ENCODE measurements at regions not wholly inside any gene's neighbourhood (a gene's known extent, or its start where the extent isn't known, plus 50 kb on each side); places are given as distances from the start of the nearest gene placed in this dataset.

DNA sequence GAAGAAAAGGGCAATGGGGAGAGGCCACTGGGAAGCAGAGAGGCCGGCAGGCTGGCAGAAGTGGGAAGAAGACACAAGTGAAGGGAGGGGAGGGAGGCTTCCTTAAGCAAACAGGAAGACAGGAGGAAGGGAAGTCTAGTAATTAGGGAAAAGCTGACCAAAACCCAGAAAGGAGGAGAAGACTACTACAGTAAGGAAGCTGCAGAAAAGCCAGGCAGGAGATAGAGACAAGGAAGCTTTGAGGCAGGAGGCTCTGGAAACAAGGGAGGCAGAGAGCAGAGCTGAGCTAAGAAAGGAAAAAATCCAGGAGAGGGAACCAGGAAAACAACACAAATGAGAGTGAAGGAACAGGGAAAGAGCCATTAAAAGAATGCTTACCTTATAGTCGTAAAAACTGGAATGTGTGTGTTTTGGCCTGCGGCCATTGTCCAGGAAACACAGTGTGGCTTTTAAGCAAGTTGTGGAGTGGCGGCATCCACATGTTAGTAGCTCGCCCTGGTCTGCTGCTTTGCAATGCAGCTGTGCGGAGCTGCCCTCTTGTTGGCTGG is 317.1 kb upstream of the CLINT1 start:
- DNase-seq = no peak

DNA sequence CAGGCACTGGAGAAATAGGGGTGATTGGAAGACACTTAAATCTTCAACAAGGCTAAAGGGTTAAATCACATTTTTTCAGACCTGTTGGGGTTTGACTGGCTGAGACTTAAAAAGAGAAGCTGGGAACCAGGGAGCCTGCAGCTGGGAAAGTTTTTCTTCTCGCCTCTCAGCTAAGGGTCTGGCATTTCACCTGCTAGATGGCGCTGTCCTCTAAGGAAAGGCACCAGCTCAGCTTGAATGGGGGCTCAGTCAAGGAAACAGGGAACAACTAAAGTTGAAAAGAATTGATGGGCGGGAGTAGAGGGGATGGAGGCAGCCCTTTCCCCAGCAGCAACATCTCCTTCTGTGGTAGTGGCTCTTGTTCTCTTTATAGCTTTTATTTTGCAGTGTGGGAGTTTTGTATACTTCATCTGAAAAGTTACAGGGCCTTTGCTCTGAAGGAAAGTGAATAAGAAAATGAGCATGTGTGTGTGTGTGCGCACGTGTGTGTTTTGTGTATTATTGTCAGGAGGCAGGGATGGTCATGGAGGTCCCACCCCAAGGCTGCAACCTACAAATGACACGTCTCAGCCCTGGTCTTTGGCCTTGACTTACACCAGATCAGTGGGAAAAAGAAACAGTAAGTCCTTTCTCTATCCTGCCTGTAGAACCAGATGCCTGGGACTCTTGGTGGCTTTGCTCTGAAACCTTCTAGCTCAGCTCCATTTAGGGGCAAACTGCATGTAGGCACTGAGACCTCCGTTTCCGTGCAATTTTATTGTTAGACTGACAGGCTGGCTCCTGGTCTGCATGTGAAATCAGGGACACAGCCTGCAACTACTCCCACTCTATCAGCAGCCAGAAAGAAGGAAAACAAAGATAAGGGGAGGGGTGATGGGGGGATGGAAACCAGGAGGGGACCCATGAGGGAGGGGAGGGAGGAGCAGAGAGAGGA is 316.2 kb upstream of the CLINT1 start:
- peak; percentile 48 for DNase-seq

DNA sequence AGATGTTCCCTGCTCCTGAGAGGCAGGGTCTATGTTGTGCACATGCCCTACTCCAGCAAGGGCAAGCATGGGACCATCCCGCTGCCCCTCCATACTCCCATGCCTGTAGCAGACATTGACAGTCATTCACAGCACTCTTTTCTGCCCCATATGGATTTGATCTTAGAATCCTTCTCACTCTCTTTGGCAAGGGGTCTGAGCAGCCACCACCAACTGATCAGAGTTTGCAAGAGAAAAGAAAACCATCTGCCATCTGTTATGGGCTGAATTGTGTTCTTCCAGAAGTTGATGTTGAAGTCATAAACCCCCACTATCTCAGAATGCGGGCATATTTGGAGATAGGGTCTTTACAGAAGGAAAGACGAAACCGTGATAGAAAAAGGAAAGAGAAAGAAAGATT is 315.1 kb upstream of the CLINT1 start:
- no peak for DNase-seq

DNA sequence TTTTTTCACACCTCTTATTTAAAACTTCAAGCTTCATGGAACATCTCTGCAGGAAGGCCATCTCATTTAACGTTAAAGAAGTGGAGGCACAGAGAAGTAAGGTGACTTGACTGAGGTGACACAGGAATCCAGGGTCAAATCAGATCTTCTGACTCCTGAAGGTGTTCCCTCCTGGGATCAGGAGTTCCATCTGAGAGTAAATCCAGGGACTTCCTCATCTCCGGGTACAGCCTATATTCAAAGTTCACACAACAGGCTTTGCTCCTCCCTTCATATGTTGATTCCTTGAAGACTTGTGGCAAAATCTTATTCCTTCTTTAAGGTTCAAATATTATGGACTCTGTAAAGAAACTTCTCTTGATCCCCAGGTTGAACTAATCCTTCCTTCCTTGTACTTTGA is 313.1 kb upstream of the CLINT1 start:
- DNase-seq = no peak

DNA sequence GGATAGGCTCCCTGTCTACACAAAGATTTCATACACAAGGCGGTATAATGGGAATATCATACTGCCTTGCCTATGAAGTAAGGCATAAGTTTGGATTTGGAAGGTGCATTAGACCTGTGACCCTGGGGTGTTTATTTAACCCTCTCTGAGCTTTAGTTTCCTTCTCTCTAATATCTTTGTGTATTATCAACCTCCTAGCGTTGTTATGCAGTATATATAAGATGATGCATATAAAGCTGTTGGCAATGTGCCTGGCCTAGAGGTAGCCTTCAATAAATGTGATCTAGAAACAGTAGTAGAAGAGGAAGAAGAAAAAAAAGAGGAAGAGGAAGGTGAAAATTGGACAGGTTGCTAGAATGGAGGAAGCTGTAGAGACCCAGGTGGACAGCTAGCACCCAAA is 311.6 kb upstream of the CLINT1 start:
- DNase-seq = no peak

DNA sequence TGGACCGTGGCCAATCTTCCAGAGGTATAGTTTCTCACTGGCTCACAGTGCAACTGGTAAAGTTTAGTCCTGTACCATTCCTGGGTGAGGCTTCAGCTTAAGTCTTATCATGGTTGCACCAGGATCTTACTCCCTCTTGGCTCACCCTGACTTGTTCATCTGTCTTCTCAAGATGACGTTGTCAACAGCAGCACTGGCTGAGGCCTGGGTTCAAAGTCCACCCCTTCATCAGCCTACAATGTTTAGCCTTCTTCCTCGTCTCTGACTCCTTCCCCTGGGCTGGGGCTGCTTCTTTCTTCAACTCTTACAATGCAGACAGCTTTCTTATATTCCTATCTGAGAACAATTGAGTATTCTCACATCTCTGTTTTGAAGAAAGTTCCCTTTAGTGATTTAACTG is 311.1 kb upstream of the CLINT1 start:
- no peak for DNase-seq

DNA sequence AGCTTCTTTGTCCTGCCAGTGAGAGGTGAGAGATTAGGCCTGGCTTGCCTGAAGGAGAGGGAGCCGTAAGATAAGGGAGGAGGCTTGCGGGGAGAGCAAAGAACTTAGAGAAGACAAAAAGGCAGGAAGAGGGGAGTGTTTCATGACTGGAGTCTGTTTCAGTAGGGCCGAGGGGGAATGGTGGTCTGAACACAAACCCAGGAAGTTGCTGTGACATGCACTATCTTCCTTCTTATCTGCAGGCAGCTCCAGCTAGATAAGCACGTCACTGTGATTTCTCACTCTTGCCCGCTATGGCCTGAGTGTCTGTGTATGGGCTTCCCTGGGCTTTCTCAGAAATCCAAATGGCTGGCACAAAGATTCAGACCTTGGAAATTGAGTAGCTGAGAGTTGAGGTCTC is 307.5 kb upstream of the CLINT1 start:
- DNase-seq = no peak

DNA sequence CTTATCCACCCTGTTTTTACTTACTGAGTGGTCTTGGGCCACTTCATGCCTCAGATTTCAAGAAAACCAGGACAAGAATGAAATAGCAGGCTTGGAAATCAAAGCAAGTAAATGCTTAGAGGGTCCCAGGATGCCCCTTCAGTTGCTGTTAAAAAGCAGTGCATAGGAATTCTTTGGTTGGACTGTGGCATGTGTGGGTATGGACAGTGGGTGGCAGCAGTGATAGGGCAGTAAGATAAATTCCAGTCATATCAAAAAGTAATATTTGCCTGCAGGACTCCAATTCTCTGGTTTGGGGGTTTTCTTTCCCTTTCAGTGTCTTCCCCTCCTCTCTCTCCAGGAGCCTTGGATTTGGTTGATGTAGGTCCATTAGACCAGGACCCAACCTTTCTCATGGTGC is 306.7 kb upstream of the CLINT1 start:
- DNase-seq = no peak

DNA sequence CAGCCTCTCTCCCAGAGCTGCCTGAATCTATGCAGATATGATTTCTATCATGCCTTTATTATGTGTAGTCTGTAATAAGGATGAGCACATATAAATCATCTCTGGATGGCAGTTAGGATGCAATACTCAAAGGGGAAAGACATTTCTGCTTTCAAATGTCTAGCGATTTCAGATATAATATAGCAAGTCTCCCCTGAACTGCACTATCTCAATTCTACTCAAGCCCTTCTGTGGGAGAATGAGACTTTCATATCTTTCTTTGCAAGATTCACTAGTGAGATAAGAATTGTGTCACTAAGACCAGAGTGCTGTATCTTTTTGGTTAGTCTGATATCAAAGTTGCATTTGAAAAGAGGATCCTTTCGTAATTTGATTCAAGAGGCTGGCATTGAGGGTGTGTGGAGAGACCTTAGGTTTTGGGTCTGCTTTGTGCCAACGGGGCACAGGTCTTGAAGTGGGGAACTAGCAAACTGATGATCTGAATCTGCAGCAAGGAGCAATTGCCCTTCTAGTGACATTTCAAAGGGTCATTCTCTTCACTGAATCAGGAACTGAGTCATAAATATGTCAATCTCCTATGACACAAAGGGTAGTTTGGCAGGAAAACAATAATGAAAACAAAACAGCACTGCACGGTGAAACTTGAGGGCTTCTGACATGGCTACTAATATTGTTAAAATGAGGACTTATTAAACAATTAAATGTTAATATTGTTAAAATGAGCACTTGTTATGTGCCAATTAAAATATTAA is 305.5 kb upstream of the CLINT1 start:
- no peak for DNase-seq

DNA sequence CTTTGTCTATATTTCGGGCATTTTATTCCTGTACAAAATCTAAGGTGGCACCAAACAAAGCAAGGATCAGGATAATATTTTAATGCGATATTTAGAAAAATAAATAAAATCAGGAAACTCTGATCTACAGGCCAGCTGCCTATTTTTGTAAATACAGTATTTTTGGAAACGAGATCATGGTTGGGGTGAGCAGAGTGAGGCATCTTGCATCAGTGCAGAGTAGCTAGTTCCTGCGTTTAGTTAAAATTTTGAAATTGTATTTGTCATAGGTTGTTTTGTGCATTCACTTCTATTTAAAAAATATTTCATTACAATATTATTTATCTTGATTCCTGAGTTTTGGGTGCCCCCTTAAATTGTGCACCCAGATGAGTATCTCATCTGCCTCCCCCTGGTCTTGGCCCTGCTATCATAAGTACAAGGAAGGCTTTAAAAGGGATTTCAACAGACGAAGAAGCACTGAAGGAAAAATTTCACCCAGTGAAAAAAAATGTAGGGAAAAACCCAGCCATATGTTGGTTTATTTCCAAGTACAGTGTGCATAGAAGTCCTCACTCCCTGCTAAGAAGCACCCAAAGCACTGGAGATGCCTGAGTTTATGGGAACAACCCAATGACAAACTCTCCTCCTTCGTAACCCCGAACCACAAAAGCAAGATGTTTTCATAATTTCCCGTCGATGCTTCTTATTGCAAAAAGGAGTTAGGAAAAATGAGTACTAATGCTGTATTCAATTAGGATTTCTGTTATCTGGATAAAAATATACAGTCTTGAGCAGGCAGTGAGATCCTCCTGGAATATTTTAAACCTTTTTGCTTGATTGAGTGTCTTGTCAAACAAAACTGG is 304.7 kb upstream of the CLINT1 start:
- no peak for DNase-seq

DNA sequence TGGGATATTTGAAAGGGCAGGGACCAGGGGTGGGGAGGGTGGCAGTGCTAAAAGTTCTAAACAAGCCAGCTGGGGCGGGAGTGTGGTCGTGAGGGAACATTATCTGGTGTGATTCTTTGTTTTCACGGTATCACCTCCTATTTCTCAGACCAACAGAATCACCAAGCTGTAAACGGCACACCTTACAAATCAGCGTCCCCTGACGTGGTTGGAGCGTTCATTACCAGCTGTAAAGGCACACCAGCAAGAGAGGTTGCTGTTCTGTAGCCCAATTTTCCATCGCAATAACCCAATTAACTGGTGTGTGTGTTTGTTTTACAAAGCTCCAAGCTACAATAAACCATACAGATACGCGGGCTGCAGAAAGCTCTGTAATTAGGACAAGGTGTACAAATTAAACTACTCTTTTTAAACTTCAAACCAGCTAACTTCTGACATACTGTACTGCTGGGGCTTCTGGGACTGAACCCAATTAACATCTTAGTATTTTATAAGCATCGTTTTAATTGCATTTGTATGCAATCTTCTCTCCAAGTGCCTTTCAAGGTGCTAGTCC is 303.6 kb upstream of the CLINT1 start:
- no peak for DNase-seq

DNA sequence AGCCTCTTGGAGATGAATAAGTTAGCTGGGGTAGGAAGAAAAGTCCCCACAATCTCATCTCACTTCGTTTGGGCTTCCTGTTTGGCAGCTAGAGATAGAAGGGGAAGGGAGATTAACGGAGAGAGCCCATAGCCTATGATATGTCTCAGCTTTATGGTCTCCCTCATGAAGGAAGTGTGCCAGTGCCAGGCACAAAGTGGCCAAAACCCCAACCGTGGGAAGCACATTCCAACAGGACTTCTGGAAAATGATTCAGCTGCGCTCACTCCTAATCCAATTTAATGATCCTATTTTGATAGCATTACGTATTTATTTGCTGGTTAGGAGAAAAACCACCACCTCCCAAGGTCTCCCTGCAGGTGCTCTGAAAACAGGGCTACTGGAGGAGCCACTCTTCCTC is 303.1 kb upstream of the CLINT1 start:
- no peak for DNase-seq

DNA sequence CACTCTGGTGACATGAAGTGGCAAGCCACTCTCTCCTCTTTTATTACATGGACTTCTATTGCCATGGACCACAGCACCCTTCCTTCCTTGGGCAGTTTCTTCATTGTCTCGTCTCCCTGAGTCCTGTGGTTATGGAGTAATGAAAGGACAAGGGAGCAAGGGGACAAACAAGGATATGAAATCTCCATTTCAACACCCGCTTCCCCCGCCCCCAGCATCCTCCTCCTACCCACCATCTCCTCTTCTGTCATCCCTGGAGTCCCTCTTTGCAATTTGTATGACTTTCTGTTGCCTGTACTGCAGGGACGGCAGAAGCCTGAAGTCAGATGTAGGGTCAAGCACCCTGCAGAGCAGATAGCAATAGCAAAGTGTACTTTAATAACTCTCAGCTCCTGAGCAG is 300.7 kb upstream of the CLINT1 start:
- DNase-seq = no peak

DNA sequence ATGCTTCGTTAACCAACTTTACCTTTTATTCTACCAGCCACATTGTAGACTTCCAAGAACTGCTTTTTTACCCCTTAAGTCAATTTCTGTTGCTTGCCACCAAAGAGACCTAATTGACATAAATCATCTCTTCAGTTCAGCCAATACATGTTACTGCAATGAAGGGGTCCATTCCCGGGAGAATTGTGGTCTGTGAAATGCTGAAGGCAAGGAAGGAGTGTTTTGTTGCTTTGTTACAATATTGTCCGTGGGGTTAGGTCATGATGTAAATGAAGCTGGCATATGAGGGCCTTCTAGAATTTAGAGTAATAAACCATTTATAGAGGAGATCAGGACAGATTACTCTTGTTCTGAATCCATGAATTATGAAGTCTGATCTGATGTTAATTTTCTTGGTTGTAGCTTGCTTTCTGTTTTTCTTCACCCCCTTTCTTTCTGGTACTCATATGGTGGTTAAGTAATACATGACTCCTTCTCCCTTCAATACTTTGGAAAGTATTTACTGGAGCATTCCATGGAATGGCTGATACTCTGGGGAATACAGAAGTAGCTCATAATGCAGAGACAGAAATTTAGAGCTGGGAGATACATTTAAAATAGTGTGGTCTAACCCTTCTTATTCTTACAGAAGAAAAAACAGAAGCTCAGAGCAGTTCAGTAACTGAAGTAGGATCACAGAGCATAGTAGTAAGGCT is 297.0 kb upstream of the CLINT1 start:
- DNase-seq = no peak

DNA sequence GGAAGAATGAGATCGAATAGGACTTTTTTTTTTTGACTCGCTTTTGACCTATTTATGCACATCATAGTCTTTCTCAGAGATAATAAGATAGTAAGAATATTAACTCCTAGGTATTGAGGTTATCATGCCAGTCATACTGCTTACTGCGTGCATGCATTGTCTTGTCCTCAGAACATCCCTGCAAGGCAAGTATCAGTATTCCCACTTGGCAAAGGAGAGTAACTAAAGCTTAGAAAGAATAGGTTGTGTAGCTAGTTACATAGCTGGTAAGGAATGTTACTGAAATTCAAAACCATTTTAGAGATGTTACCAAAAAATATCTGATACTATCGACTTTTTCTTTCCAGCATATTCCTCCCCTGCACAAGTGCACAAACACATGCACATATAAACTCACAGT is 296.1 kb upstream of the CLINT1 start:
- no peak for DNase-seq

DNA sequence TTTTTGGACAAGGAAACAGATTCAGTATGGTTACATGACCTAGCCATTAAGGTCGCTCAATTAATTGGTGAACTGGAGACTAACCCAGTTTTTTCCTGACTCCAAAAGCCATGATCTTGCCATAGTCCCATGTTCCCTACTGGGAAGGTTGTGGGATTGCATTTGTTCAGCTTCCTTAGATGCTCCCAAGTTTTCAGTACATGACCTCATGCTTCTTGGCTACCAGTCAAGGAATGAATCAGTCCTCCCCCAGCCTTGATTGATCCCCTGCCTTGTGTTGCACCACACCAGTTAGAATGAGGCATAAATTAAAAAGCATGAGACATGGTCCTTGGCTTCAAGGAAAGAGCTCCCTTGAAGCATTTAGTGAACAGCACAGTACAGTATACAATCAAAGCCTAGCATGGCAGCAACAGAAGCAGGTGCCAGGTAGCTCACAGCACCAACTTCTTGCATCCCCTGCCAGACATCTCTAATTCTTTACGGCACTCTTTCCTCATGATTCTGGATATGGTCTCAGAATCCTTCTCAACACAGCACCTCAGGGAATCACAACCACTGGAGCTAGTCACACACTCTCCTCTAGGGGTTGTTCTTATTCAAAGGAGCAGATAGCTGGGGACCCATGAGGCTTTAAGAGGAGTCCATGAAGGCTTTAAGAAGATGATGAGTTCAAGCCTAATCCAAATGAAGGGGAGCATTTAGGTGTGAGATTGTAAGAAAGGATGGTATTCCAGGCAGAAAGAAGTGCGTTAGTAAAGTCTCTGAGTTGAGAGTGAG is 295.5 kb upstream of the CLINT1 start:
- no peak for DNase-seq

DNA sequence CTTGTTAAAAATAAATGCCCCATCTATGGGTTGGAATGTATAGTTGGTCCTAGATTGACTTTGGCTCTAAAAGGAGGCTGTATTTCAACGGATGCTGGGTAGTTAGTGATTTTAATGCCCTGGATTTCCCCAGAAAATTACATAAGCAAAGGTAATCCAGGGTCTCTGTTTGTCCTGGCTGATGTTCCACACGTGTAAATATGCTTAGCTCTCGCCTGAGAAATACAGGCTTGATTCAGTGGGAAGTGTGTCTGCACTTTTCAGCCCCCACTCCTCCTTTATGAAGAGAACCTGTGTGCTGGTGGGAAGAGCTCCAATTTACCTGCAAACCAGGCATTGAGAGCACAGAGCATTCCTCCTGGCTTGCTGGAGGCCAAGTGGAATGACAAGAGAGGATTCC is 294.6 kb upstream of the CLINT1 start:
- no peak for DNase-seq

DNA sequence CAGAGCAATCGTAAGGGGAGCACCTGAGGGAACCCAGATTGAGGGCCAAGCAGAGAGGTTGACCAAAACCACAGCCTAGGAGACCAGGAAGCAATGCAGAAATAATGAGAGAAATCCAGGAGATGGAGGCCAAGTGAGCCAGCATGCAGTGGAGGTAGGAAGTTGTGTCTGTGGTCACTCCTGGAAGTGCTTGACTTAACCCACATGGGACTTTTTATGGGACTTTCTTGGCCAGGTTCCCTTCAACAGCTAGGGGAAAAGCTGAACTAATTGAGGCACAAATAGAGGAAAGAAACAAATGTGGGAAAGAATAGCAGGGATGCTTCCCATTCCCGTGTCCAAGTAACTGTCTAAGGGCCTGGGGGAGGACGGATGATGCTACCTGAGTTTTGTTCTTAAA is 293.2 kb upstream of the CLINT1 start:
- no peak for DNase-seq

DNA sequence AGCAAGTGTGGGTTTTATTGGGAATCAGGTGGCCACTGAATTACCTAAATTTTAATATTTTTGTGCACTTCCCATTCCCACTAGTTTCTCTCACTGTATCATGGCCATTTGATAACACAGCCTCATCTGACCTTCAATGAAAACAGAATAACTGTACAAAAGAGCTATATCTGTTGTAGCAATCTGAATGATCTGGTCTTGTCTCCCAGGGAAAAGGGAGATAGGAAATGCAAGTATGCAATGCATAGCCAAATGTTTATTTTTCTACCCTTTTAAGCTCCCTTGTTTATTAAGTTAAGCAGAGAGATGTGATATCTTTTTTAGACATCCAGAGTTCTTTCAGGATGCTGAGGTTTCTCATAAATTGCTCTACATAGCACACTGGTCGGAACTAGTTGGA is 288.3 kb upstream of the CLINT1 start:
- DNase-seq = no peak

DNA sequence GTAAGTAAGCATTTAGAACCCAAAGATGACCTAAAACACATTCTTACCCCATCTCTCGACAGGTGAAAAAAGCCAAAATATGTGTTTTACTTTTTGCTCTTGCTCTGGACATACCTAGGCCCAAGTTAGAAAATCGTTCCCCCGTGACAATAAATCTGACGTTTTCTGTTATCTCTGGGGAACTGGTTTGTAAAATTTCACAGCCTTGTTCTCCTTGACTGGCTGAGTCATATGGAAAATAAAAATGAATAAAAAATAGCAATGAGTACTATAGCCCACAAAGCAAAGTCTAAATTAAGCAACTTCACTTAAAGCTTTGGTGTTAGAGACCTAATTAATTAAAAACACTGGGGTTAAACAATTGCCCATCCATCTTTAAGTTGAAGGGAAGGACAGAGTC is 286.9 kb upstream of the CLINT1 start:
- DNase-seq = no peak

DNA sequence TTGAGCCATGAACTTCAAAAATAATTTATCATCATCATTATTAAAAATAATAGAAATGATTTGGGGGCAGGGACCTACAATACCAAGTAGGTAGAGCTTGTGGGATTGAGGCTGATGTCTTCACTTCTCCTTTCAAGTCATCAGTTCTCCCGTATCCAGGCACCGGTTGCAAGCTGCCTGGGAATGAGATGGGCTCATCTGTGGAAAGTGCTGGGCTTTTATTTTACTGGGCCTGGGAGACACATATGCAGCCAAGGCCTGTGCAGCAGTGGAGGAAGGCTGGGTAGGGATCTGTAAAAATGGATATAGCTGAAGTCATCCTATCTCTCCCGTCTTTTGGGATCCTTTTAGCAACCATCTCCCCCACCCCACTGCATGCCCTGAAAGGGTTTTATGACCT is 284.1 kb upstream of the CLINT1 start:
- DNase-seq = no peak
